T-helper 9 cell (primary cell): ENCODE measurements at regions not wholly inside any gene's neighbourhood (a gene's known extent, or its start where the extent isn't known, plus 50 kb on each side); places are given as distances from the start of the nearest gene placed in this dataset.
"Not testable (repeated sequence)": the region's sequence is repeated elsewhere in the genome, so short reads cannot be mapped to it uniquely, and the experiment has no call there.

Experiments used
- DNase-seq: peaks from one replicate; pipeline ENCODE4 v3.0.0-alpha.2; 2020

DNA sequence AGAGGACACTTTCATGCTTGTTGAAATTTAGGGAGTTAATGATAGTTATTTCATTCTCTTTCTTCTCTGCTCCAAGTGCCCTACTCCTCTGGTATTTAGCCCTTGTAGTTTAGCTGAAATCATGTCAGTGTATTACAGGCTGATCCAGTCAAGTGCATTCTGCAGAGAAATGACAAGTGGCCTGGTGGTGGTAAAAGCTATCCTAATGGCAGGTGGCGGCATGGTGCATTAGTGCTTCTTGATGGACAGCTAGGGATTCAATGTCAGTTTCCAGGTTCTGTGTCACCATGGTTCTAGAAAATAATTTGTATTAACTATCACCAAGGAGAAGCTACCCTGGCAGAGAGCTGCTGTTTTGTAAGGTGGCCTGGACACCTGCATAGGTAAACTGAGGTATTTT is 90.0 kb upstream of the BNIP2 start:
- DNase-seq = no peak

DNA sequence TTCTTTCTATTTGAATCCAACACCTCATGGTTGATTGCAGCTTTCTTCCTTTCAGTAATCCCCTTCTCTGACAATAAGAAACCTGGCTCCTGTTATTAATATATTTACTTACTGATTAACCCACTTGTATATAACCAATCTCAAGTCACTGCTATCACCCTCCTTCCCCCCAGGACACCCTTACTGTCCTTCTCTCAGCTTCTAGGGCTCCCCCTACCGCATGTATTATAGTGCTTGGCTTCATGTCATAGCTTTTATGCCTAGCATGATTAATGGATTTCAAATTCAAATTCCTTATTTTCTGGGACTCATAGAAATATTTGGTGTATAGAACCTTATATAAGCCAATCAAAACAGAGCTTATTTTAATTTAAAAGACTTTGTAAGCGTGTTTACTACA is 75.7 kb upstream of the BNIP2 start:
- DNase-seq = no peak

GRCh38 chr15:59762558-59762957 is 73.4 kb upstream of the BNIP2 start:
- DNase-seq = no peak

- not testable (repeated sequence) for DNase-seq
Observed at GRCh38 chr15:59760256-59760655, 71.1 kb upstream of the BNIP2 start.

DNA sequence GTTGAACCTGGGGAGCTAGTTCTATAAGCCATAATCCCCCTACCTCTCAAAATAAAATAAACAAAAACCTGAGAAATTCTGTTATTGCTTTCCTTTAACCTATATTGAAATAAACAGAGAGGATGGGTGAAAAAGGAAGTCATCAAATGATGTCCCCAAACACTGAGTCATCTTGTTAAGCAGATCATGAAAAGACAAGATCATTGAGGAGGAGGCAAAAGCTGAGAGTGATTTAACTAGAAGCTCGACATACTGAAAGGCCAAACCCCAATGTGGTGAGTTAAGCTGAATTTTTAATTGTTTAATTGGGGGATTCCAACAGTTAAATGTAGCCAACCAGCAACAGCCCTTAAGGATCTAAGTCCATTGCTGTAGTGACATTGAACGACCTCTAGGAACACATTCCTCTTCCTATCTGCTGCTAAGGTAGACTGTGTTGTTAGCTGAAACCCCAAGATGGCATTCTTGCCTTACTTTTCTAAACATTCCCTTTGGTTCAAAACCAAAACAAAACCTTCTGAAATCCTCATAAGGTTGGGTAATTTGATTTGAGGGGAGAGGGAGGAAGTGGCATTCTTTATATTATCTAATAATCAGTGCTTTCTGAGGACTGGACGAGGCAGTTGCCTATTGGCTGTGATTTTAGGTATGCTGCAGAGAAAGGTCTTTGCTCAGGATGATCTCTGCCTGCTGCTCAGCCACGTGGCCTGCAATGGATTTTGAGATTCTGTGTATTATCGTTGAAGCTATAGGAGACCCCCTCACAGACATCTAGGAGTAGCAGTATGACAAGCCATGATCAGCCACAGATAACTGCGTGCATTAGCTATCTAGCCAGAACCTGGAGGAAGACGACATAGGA is 62.7 kb upstream of the BNIP2 start:
- no peak for DNase-seq

- no peak for DNase-seq
Observed at GRCh38 chr15:59746777-59747176, 57.7 kb upstream of the BNIP2 start.

GRCh38 chr15:59741274-59741906 is 52.3 kb upstream of the BNIP2 start:
- no peak for DNase-seq

GRCh38 chr15:59739557-59740186 is 50.6 kb upstream of the BNIP2 start:
- no peak for DNase-seq
